HCT116 (cell line): ENCODE measurements at regions not wholly inside any gene's neighbourhood (a gene's known extent, or its start where the extent isn't known, plus 50 kb on each side); places are given as distances from the start of the nearest gene placed in this dataset.

ENCODE experiments used
- ATAC-seq: fragments of 200-7000 bp; cut with Tn5 transposase; 2 replicates; pipeline ENCODE4 v1.9.1; 2020; ENCODE audit warnings: mild to moderate bottlenecking, moderate library complexity
- BruUV-seq: library from RNA; stranded (reverse); fragments of 400-500 nt; replicated peaks from 2 replicates; lab custom pipeline; 2021; lab: Mats Ljungman, UMichigan
- CTCF ChIA-PET: fragments of 300-600 bp; sonication (Branson Sonifier 250); formaldehyde crosslinking; loops from one replicate; lab custom pipeline; 2021; ENCODE audit warnings: antibody characterized with exemption; lab: Charles Lee
- POLR2A ChIA-PET: fragments of 300-600, 350-600 bp; sonication (Branson Sonifier 250); formaldehyde crosslinking; loops from one replicate; lab custom pipeline; 2021; ENCODE audit warnings: antibody characterized with exemption; lab: Charles Lee
- RAD21 ChIA-PET, 2 experiments: fragments of 300-600 bp; sonication (Branson Sonifier 250); formaldehyde crosslinking; loops; one replicate each; lab custom pipeline; 2023; ENCODE audit warnings: low total read pairs in 2 of 2; ENCODE audit not compliant: uncharacterized antibody in 2 of 2, unreplicated experiment in 2 of 2, low non-redundant PET in 1 of 2; lab: Charles Lee
- DNase-seq: peaks from one replicate; pipeline ENCODE4 v3.0.0-alpha.2; 2010; ENCODE audit warnings: low read depth, low spot score
- H2AFZ ChIP-seq: fragments of 200-600 bp; shearing (Covaris generic), sonication (generic); 2 replicates; pipeline ENCODE4 v1.6.1; 2017; ENCODE audit warnings: low read depth, mixed run types, mixed read lengths, antibody characterized with exemption, low read length; ENCODE audit not compliant: poor library complexity, severe bottlenecking
- H3K27ac ChIP-seq: 2 replicates; pipeline ENCODE4 v1.5.1; 2012; ENCODE audit warnings: low read depth, low read length
- H3K27me3 ChIP-seq: fragments of 200-600 bp; sonication (generic); 2 replicates; pipeline ENCODE4 v1.6.1; 2016; ENCODE audit warnings: mixed run types, low read length, mixed read lengths; ENCODE audit not compliant: insufficient read depth
- H3K36me3 ChIP-seq, 2 experiments: fragments of 200-500 bp in 1 of 2; fragments of 200-600 bp in 1 of 2; sonication (Bioruptor generic) in 1 of 2; sonication (generic) in 1 of 2; 2 replicates each; pipeline versions ENCODE4 v1.5.1 to v1.6.1; 2014 to 2016; ENCODE audit warnings: low read length in 2 of 2, inconsistent platforms in 1 of 2, mixed read lengths in 1 of 2, mixed run types in 1 of 2; ENCODE audit not compliant: insufficient read depth in 2 of 2, control insufficient read depth in 1 of 2
- H3K4me1 ChIP-seq, 2 experiments: fragments of 200-600 bp in 1 of 2; sonication (generic) in 1 of 2; 2 replicates each; pipeline versions ENCODE4 v1.5.1 to v1.6.1; 2012 to 2017; ENCODE audit warnings: low read length in 2 of 2, inconsistent platforms in 1 of 2, mild to moderate bottlenecking in 1 of 2, mixed read lengths in 1 of 2, mixed run types in 1 of 2, moderate library complexity in 1 of 2; ENCODE audit not compliant: insufficient read depth in 2 of 2, control insufficient read depth in 1 of 2
- H3K4me2 ChIP-seq: fragments of 200-600 bp; sonication (generic); 2 replicates; pipeline ENCODE4 v1.6.1; 2017; ENCODE audit warnings: mixed run types, low read length, mixed read lengths
- H3K4me3 ChIP-seq, 2 experiments: fragments of 200-600 bp in 1 of 2; sonication (generic) in 1 of 2; replicated peaks in 1 of 2; 2 replicates each; pipeline ENCODE4 v1.5.1; 2011 to 2016; ENCODE audit warnings: low read length in 2 of 2, control low read depth in 1 of 2, low read depth in 1 of 2, mild to moderate bottlenecking in 1 of 2, mixed read lengths in 1 of 2, mixed run types in 1 of 2
- H3K79me2 ChIP-seq: fragments of 200-600 bp; sonication (generic); 2 replicates; pipeline ENCODE4 v1.6.1; 2017; ENCODE audit warnings: mild to moderate bottlenecking, mixed run types, low read length, moderate library complexity, mixed read lengths; ENCODE audit not compliant: insufficient read depth
- H3K9ac ChIP-seq: fragments of 200-600 bp; sonication (generic); 2 replicates; pipeline ENCODE4 v1.6.1; 2016; ENCODE audit warnings: low read length, mixed read lengths
- H3K9me2 ChIP-seq: fragments of 200-600 bp; sonication (generic), shearing (Covaris generic); 2 replicates; pipeline ENCODE4 v1.6.1; 2017; ENCODE audit warnings: mixed run types, mild to moderate bottlenecking, moderate library complexity; ENCODE audit not compliant: insufficient read depth
- H3K9me3 ChIP-seq, 2 experiments: fragments of 200-500 bp in 1 of 2; fragments of 200-600 bp in 1 of 2; sonication (Bioruptor generic) in 1 of 2; sonication (generic) in 1 of 2; 2 replicates each; pipeline ENCODE4 v1.6.1; 2014 to 2017; ENCODE audit warnings: low read length in 2 of 2, mixed read lengths in 2 of 2, inconsistent platforms in 1 of 2, low read depth in 1 of 2, mild to moderate bottlenecking in 1 of 2, mixed run types in 1 of 2, moderate library complexity in 1 of 2; ENCODE audit not compliant: control insufficient read depth in 1 of 2, insufficient read depth in 1 of 2
- H4K20me1 ChIP-seq: fragments of 200-600 bp; sonication (generic), shearing (Covaris generic); 2 replicates; pipeline ENCODE4 v1.6.1; 2017; ENCODE audit warnings: mixed run types, mild to moderate bottlenecking, moderate library complexity; ENCODE audit not compliant: insufficient read depth
- ATF3 ChIP-seq: IDR thresholded peaks from 2 replicates; pipeline ENCODE4 v1.6.1; 2012
- CEBPB ChIP-seq: IDR thresholded peaks from 2 replicates; pipeline ENCODE4 v1.6.1; 2012; ENCODE audit warnings: low read depth
- EGR1 ChIP-seq: IDR thresholded peaks from 2 replicates; pipeline ENCODE4 v1.6.1; 2012; ENCODE audit warnings: low read depth
- ELF1 ChIP-seq: IDR thresholded peaks from 2 replicates; pipeline ENCODE4 v1.6.1; 2012; ENCODE audit warnings: low read depth, borderline replicate concordance
- EZH2 ChIP-seq: fragments of 200-600 bp; sonication (generic); IDR thresholded peaks from 2 replicates; pipeline ENCODE4 v1.6.1; 2017; ENCODE audit warnings: antibody characterized with exemption, mixed run types
- EZH2phosphoT487 ChIP-seq: fragments of 200-600 bp; IDR thresholded peaks from 2 replicates; pipeline ENCODE4 v1.6.1; 2018; ENCODE audit warnings: antibody characterized with exemption, borderline replicate concordance
- FOSL1 ChIP-seq: IDR thresholded peaks from 2 replicates; pipeline ENCODE4 v1.6.1; 2012; ENCODE audit warnings: low read depth
- JUND ChIP-seq: IDR thresholded peaks from 2 replicates; pipeline ENCODE4 v1.6.1; 2012
- POLR2AphosphoS5 ChIP-seq: IDR thresholded peaks from 2 replicates; pipeline ENCODE4 v1.6.1; 2011; ENCODE audit warnings: mild to moderate bottlenecking, low read depth, low read length, moderate library complexity
- RAD21 ChIP-seq: IDR thresholded peaks from 2 replicates; pipeline ENCODE4 v1.6.1; 2012; ENCODE audit warnings: low read depth, mild to moderate bottlenecking
- REST ChIP-seq: IDR thresholded peaks from 2 replicates; pipeline ENCODE4 v1.6.1; 2012; ENCODE audit warnings: low read depth
- SRF ChIP-seq: IDR thresholded peaks from 2 replicates; pipeline ENCODE4 v1.6.1; 2012; ENCODE audit warnings: low read depth
- TCF7L2 ChIP-seq: IDR thresholded peaks from 2 replicates; pipeline ENCODE4 v1.7.0; 2011; ENCODE audit warnings: borderline replicate concordance, inconsistent platforms; ENCODE audit not compliant: insufficient read depth, insufficient read length; ENCODE audit errors: extremely low read depth
- ZBTB33 ChIP-seq: IDR thresholded peaks from 2 replicates; pipeline ENCODE4 v1.6.1; 2011; ENCODE audit warnings: mild to moderate bottlenecking, low read length, moderate library complexity; ENCODE audit not compliant: insufficient replicate concordance; ENCODE audit errors: extremely low read depth
- ZFX ChIP-seq: fragments of 450-650 bp; IDR thresholded peaks from 2 replicates; pipeline ENCODE4 v1.6.1; 2017
- ZNF274 ChIP-seq: fragments of 200-500 bp; sonication (Bioruptor generic); IDR thresholded peaks from 2 replicates; pipeline ENCODE4 v1.6.1; 2014; ENCODE audit warnings: mild to moderate bottlenecking, low read depth, low read length, inconsistent platforms
- intact Hi-C: fragments of 100-400 bp; cut with micrococcal nuclease; formaldehyde crosslinking; loops from 2 replicates; pipeline ENCODE4 v1.10.0; 2022

- no peak for TF ChIP-seq ELF1
- no peak for TF ChIP-seq JUND
- TF ChIP-seq CEBPB, result no peak
These were observed 170.5 kb upstream of the SMIM23 start (continued) for GRCh38 chr5:171614971-171615653.

GRCh38 chr5:171615705-171616640 lies 169.6 kb upstream of the SMIM23 start:
- no peak overlapping the region for H3K4me3 ChIP-seq
- CTCF ChIA-PET, result no interaction called here
- no peak overlapping the region for H3K9ac ChIP-seq
- TF ChIP-seq ATF3 (no peak), EGR1 (no peak), ZFX (no peak), FOSL1 (no peak), EZH2phosphoT487 (no peak), SRF (no peak), POLR2AphosphoS5 (no peak), ZNF274 (no peak), ZBTB33 (no peak), REST (no peak), RAD21 (no peak), EZH2 (no peak), TCF7L2 (no peak)
- TF ChIP-seq, all 23 proteins: peak for 0
- Histone ChIP-seq H4K20me1 (no peaks in the 10 kb centered on the region), H3K9me2 (no peaks in the 10 kb centered on the region), H3K4me2 (no peak overlapping the region), H3K27me3 (no peaks in the 10 kb centered on the region), H3K4me1 (peaks cover 0 to 16% of the 10 kb centered on the region in 2 experiments; a peak in 3 of 4 replicates), H3K79me2 (no peaks in the 10 kb centered on the region), H3K36me3 (no peaks in the 10 kb centered on the region), H2AFZ (no peak overlapping the region), H3K9me3 (no peaks in the 10 kb centered on the region), H3K27ac (no peak overlapping the region)
- intact Hi-C loops, result no loop called here
- POLR2A ChIA-PET, result no interaction called here
- no TSS peak for BruUV-seq
- DNase-seq, result no peak
- RAD21 ChIA-PET, result no interaction called here
- no peak for ATAC-seq
